Body of pancreas (tissue), 4 donors: ENCODE measurements at regions not wholly inside any gene's neighbourhood (a gene's known extent, or its start where the extent isn't known, plus 50 kb on each side); places are given as distances from the start of the nearest gene placed in this dataset.

Source experiments
- CTCF ChIP-seq, 7 experiments: fragments of 450-650 bp in 4 of 7; fragments of 200-600 bp in 3 of 7; sonication (generic) in 3 of 7; IDR thresholded peaks; one replicate each; pipeline ENCODE4 v1.5.1; 2016 to 2019; ENCODE audit warnings: antibody characterized with exemption in 7 of 7
- POLR2A ChIP-seq, 3 donors: fragments of 450-650 bp; IDR thresholded peaks; one replicate each; pipeline ENCODE4 v1.6.1; 2016; ENCODE audit warnings: antibody characterized with exemption in 3 of 3, mild to moderate bottlenecking in 2 of 3

- TF ChIP-seq CTCF (IDR thresholded peaks at IDR 0.05) (no peak), POLR2A (IDR thresholded peaks at IDR 0.05) (no peak)
These were observed 228.6 kb upstream of the ARRDC4 start for GRCh38 chr15:97731859-97732258.
